HEK293 (cell line): ENCODE measurements at regions not wholly inside any gene's neighbourhood (a gene's known extent, or its start where the extent isn't known, plus 50 kb on each side); places are given as distances from the start of the nearest gene placed in this dataset.

Experiments
- CTCF ChIA-PET: fragments of 350-600 bp; formaldehyde crosslinking; extraction: SDS; loops from one replicate; lab custom pipeline; 2021; ENCODE audit warnings: antibody characterized with exemption; lab: Yijun Ruan, JAX
- POLR2A ChIA-PET: fragments of 300-600 bp; formaldehyde crosslinking; extraction: SDS; loops from one replicate; lab custom pipeline; 2020; ENCODE audit warnings: antibody characterized with exemption, inconsistent platforms; lab: Yijun Ruan, JAX
- H3K27ac ChIP-seq: fragments of 200-500 bp; sonication (Bioruptor generic); 2 replicates; pipeline ENCODE4 v1.5.1; 2014; ENCODE audit warnings: low read depth, low read length, control low read depth, inconsistent platforms; ENCODE audit errors: extremely low read depth
- H3K36me3 ChIP-seq, 2 experiments: fragments of 200-500 bp in 1 of 2; sonication (Bioruptor generic) in 1 of 2; 1 replicate in 1 of 2; 2 replicates in 1 of 2; pipeline ENCODE4 v1.5.1; 2014 to 2017; ENCODE audit warnings: inconsistent platforms in 2 of 2, low read length in 2 of 2; ENCODE audit not compliant: control insufficient read depth in 2 of 2, insufficient read depth in 1 of 2
- H3K4me1 ChIP-seq: fragments of 200-500 bp; sonication (Bioruptor generic); 2 replicates; pipeline ENCODE4 v1.5.1; 2014; ENCODE audit warnings: mild to moderate bottlenecking, low read length, inconsistent platforms; ENCODE audit not compliant: control insufficient read depth, insufficient read depth
- H3K4me3 ChIP-seq: 2 replicates; pipeline ENCODE4 v1.5.1; 2011; ENCODE audit warnings: low read depth, mild to moderate bottlenecking, control low read depth, low read length, moderate library complexity
- H3K9me3 ChIP-seq: fragments of 200-500 bp; sonication (Bioruptor generic); 2 replicates; pipeline ENCODE4 v1.5.1; 2014; ENCODE audit warnings: low read depth, low read length, inconsistent platforms; ENCODE audit not compliant: control insufficient read depth, insufficient read depth
- HOXC10 ChIP-seq: sonication (generic); formaldehyde crosslinking; IDR thresholded peaks from 2 replicates; pipeline ENCODE4 v1.8.1; 2023; ENCODE audit warnings: mild to moderate bottlenecking, missing genetic modification reagents
- KLF10 ChIP-seq: fragments of 450-650 bp; IDR thresholded peaks from 2 replicates; pipeline ENCODE4 v1.5.1; 2018; ENCODE audit warnings: missing biosample characterization, mild to moderate bottlenecking, missing genetic modification characterization
- KLF16 ChIP-seq: fragments of 450-650 bp; formaldehyde crosslinking; IDR thresholded peaks from 2 replicates; pipeline ENCODE4 v1.5.1; 2017; ENCODE audit warnings: missing biosample characterization, missing genetic modification characterization
- KLF8 ChIP-seq: fragments of 450-650 bp; formaldehyde crosslinking; IDR thresholded peaks from 2 replicates; pipeline ENCODE4 v1.5.1; 2016; ENCODE audit warnings: missing biosample characterization, missing genetic modification characterization
- KLF9 ChIP-seq: fragments of 450-650 bp; formaldehyde crosslinking; IDR thresholded peaks from 2 replicates; pipeline ENCODE4 v1.5.1; 2016; ENCODE audit warnings: missing biosample characterization, missing genetic modification characterization, low read depth
- PRDM10 ChIP-seq: fragments of 450-650 bp; formaldehyde crosslinking; IDR thresholded peaks from 2 replicates; pipeline ENCODE4 v1.5.1; 2016; ENCODE audit warnings: missing biosample characterization, missing genetic modification characterization
- ZBTB1 ChIP-seq: fragments of 450-650 bp; formaldehyde crosslinking; IDR thresholded peaks from 2 replicates; pipeline ENCODE4 v1.5.1; 2016; ENCODE audit warnings: missing biosample characterization, missing genetic modification characterization
- ZBTB48 ChIP-seq: fragments of 450-650 bp; formaldehyde crosslinking; IDR thresholded peaks from 2 replicates; pipeline ENCODE4 v1.5.1; 2016; ENCODE audit warnings: missing biosample characterization, missing genetic modification characterization
- ZNF175 ChIP-seq: fragments of 450-650 bp; formaldehyde crosslinking; IDR thresholded peaks from 2 replicates; pipeline ENCODE4 v1.5.1; 2016; ENCODE audit warnings: missing biosample characterization, missing genetic modification characterization
- ZNF274 ChIP-seq, 2 experiments: fragments of 200-500 bp in 1 of 2; fragments of 450-650 bp in 1 of 2; sonication (Bioruptor generic) in 1 of 2; formaldehyde crosslinking in 1 of 2; IDR thresholded peaks; 2 replicates each; pipeline versions ENCODE4 v1.5.1 to v1.6.1; 2014 to 2016; ENCODE audit warnings: borderline replicate concordance in 1 of 2, inconsistent platforms in 1 of 2, low read length in 1 of 2, missing biosample characterization in 1 of 2, missing genetic modification characterization in 1 of 2
- ZNF341 ChIP-seq: fragments of 450-650 bp; formaldehyde crosslinking; IDR thresholded peaks from 2 replicates; pipeline ENCODE4; 2016; ENCODE audit warnings: low read depth, missing biosample characterization, missing genetic modification characterization
- ZNF585B ChIP-seq: fragments of 450-650 bp; formaldehyde crosslinking; IDR thresholded peaks from 2 replicates; pipeline ENCODE4 v1.5.1; 2016; ENCODE audit warnings: missing biosample characterization, missing genetic modification characterization
- ZNF600 ChIP-seq: fragments of 450-650 bp; formaldehyde crosslinking; IDR thresholded peaks from 2 replicates; pipeline ENCODE4 v1.5.1; 2016; ENCODE audit warnings: missing biosample characterization, missing genetic modification characterization
- ZNF610 ChIP-seq: fragments of 450-650 bp; formaldehyde crosslinking; IDR thresholded peaks from 2 replicates; pipeline ENCODE4 v1.5.1; 2016; ENCODE audit warnings: missing biosample characterization, missing genetic modification characterization, borderline replicate concordance
- ZNF645 ChIP-seq: fragments of 450-650 bp; formaldehyde crosslinking; IDR thresholded peaks from 2 replicates; pipeline ENCODE4; 2016; ENCODE audit warnings: missing biosample characterization, missing genetic modification characterization
- ZNF704 ChIP-seq: fragments of 450-650 bp; formaldehyde crosslinking; IDR thresholded peaks from 2 replicates; pipeline ENCODE4 v1.5.1; 2016; ENCODE audit warnings: missing biosample characterization, missing genetic modification characterization
- ZSCAN23 ChIP-seq: fragments of 450-650 bp; formaldehyde crosslinking; IDR thresholded peaks from 2 replicates; pipeline ENCODE4 v1.5.1; 2016; ENCODE audit warnings: missing biosample characterization, missing genetic modification characterization
- TF ChIP-seq, protein P1 (sequence below): fragments of 450-650 bp; formaldehyde crosslinking; IDR thresholded peaks from 2 replicates; pipeline ENCODE4 v1.5.1; 2016; ENCODE audit warnings: missing biosample characterization, missing genetic modification characterization
- TF ChIP-seq, protein P2 (sequence below): fragments of 450-650 bp; formaldehyde crosslinking; IDR thresholded peaks from 2 replicates; pipeline ENCODE4 v1.5.1; 2017; ENCODE audit warnings: missing biosample characterization, missing genetic modification characterization
- TF ChIP-seq, protein P3 (sequence below): fragments of 450-650 bp; formaldehyde crosslinking; IDR thresholded peaks from 2 replicates; pipeline ENCODE4 v1.5.1; 2016; ENCODE audit warnings: missing biosample characterization, missing genetic modification characterization

DNA sequence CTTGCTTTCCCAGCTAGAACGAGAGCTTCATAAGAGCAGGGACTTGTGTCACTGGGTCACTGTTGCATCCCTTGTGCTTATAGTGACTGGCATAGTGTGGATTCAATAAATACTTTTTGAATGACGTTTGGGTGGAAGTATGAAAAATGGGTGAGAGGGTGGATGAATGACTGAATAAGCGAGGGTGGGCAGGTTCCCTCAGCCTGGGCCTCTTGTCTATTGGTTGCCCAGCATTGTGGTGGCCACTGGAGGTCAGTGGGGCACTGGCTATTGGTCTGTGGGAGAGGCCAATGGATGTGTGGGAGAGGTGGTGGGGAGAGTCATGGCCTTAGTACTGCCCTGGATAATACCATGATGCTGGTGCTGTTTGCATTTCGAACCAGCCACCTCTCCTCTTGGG lies 93.8 kb upstream of the SKOR2 start:
- no peak overlapping the region for H3K4me3 ChIP-seq
- H3K4me1 ChIP-seq: no peaks in the 10 kb centered on the region
- no peaks in the 10 kb centered on the region for H3K9me3 ChIP-seq
- H3K36me3 ChIP-seq: no peaks in the 10 kb centered on the region
- no peak overlapping the region for H3K27ac ChIP-seq
- TF ChIP-seq ZNF341 (tag by site-specific recombination): no peak
- TF ChIP-seq HOXC10 (CRISPR knock-in tag): no peak
- no peak for TF ChIP-seq ZBTB48 (tag by site-specific recombination)
- TF ChIP-seq ZSCAN23 (tag by site-specific recombination): no peak
- TF ChIP-seq ZNF645 (tag by site-specific recombination): no peak
- TF ChIP-seq ZNF600 (tag by site-specific recombination): no peak
- TF ChIP-seq KLF16: no peak
- no peak for TF ChIP-seq ZNF610 (tag by site-specific recombination)
- TF ChIP-seq KLF9 (tag by site-specific recombination): no peak
- TF ChIP-seq, protein P1, sequence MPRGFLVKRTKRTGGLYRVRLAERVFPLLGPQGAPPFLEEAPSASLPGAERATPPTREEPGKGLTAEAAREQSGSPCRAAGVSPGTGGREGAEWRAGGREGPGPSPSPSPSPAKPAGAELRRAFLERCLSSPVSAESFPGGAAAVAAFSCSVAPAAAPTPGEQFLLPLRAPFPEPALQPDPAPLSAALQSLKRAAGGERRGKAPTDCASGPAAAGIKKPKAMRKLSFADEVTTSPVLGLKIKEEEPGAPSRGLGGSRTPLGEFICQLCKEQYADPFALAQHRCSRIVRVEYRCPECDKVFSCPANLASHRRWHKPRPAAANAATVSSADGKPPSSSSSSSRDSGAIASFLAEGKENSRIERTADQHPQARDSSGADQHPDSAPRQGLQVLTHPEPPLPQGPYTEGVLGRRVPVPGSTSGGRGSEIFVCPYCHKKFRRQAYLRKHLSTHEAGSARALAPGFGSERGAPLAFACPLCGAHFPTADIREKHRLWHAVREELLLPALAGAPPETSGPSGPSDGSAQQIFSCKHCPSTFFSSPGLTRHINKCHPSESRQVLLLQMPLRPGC (tag by site-specific recombination): no peak
- no peak for TF ChIP-seq ZBTB1
- TF ChIP-seq, all 188 proteins: peak for 0
- POLR2A ChIA-PET: no interaction called here
- CTCF ChIA-PET: interaction anchor here (0.9 to 1.0 kb wide), 2 partner anchors 51 to 130 kb away, joined by 3 to 4 read pairs; no protein-coding TSS in a partner anchor

GRCh38 chr18:47343291-47343690 lies 91.8 kb upstream of the SKOR2 start:
- no peak overlapping the region for H3K27ac ChIP-seq
- no peak overlapping the region for H3K4me3 ChIP-seq
- POLR2A ChIA-PET: no interaction called here
- no peaks in the 10 kb centered on the region for H3K9me3 ChIP-seq
- H3K4me1 ChIP-seq: no peaks in the 10 kb centered on the region
- CTCF ChIA-PET: interaction anchor here (0.7 to 0.9 kb wide), 3 partner anchors 11 to 283 kb away, joined by 3 read pairs; no protein-coding TSS in a partner anchor
- H3K36me3 ChIP-seq: no peaks in the 10 kb centered on the region
- TF ChIP-seq ZNF341 (tag by site-specific recombination) (no peak), ZNF175 (tag by site-specific recombination) (no peak), ZNF600 (tag by site-specific recombination) (no peak), ZNF704 (tag by site-specific recombination) (no peak), ZNF585B (tag by site-specific recombination) (no peak)
- TF ChIP-seq, protein P2, sequence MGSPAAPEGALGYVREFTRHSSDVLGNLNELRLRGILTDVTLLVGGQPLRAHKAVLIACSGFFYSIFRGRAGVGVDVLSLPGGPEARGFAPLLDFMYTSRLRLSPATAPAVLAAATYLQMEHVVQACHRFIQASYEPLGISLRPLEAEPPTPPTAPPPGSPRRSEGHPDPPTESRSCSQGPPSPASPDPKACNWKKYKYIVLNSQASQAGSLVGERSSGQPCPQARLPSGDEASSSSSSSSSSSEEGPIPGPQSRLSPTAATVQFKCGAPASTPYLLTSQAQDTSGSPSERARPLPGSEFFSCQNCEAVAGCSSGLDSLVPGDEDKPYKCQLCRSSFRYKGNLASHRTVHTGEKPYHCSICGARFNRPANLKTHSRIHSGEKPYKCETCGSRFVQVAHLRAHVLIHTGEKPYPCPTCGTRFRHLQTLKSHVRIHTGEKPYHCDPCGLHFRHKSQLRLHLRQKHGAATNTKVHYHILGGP (tag by site-specific recombination): no peak

DNA sequence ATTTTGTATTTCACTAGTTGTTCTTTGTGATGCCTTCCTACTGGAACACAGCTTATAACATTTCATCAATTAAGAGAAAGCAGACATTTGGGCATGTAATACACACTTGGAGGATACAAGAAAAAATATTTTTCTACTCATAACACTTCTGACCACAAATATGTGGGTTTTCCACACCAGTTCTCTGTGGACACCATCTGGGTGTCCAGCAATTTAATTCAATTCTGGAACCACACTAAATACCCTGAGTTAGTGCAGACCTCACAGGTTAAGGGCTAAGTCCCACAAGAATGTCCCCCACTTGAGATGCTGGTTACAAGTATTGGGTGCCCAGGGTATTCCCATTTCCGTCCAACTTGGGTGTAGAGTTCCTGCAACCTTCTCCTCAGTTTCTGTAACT lies 91.1 kb upstream of the SKOR2 start:
- Histone ChIP-seq H3K9me3 (no peaks in the 10 kb centered on the region), H3K4me3 (no peak overlapping the region), H3K4me1 (no peaks in the 10 kb centered on the region), H3K27ac (no peak overlapping the region), H3K36me3 (no peaks in the 10 kb centered on the region)
- POLR2A ChIA-PET: no interaction called here
- CTCF ChIA-PET: interaction anchor here (0.6 to 0.9 kb wide), 3 partner anchors 55 to 412 kb away, joined by 3 read pairs; no protein-coding TSS in a partner anchor
- TF ChIP-seq KLF8 (tag by site-specific recombination) (no peak), KLF10 (tag by site-specific recombination) (no peak), ZNF274 (IDR thresholded peaks at IDR 0.05; ENCODE audit: low read length) (no peak), ZNF274 (tag by site-specific recombination; IDR thresholded peaks at IDR 0.05; ENCODE audit: borderline replicate concordance) (no peak), PRDM10 (no peak)
- TF ChIP-seq, protein P3, sequence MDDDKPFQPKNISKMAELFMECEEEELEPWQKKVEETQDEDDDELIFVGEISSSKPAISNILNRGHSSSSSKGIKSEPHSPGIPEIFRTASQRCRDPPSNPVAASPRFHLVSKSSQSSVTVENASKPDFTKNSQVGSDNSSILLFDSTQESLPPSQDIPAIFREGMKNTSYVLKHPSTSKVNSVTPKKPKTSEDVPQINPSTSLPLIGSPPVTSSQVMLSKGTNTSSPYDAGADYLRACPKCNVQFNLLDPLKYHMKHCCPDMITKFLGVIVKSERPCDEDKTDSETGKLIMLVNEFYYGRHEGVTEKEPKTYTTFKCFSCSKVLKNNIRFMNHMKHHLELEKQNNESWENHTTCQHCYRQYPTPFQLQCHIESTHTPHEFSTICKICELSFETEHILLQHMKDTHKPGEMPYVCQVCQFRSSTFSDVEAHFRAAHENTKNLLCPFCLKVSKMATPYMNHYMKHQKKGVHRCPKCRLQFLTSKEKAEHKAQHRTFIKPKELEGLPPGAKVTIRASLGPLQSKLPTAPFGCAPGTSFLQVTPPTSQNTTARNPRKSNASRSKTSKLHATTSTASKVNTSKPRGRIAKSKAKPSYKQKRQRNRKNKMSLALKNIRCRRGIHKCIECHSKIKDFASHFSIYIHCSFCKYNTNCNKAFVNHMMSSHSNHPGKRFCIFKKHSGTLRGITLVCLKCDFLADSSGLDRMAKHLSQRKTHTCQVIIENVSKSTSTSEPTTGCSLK: no peak
